Muscle of arm (tissue), 1 donor: ENCODE measurements at regions not wholly inside any gene's neighbourhood (a gene's known extent, or its start where the extent isn't known, plus 50 kb on each side); places are given as distances from the start of the nearest gene placed in this dataset.

Experiments
- DNase-seq: peaks from one replicate; pipeline ENCODE4 v3.0.0-alpha.2; 2013

DNA sequence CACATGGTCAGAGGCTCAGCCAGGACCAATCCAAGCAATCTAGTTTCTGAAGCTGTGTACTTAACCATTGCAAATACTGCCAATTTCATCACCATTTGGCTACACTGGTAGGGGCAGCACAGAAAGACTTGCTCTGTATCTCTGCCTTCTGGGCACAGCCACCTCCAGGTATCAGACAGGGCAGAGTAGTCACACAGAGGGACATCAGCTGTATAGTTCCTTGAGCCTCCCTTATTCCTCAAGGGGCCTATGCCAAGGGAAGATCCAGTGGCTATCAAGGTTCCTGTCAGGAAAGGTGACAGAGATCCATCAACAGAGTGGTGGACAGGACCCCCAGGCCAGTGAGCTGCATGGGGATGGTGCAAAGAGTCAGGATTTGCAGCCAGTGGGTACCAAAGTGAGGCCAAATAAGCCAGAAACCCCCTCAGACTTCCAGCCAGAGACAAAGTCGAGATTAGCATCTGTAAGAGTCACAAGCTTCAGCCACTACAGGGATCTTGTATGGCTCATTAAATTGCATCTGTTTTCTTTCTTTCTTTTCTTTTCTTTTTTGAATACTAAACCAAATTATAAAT lies 381.6 kb upstream of the CPEB2 start:
- DNase-seq, result no peak

DNA sequence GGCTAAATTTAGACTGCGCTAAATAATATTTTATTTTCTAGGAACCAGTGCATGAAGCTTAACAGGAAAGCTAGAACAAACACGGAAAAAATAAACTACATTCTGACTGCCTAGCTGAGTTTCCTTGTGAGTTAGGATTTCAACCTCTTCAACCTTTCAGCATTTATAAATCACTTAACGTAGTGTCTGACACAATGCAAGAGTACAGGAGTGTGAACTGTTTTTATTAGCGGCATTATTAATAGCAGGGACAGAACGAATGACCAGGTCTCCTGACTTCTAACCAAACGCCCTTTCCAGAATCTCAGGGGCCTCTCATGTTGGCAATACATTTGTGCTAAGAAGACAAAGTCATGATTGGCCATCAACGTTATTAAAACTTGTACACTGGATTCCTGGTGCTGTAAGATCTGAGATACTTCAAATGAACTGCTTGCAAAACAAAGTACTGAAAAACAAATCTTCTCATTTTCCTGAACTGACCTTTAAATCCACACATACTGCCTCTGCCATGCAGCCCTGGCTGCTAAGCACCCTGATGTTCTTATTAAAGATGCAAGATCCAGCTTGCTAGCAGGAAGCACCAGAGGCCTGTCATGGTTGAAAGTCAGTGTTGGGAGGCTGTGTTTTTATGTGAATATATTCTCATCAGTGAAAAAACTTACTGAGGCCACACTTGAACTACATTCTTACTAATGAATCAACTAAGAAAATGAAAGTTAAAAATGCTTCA lies 380.4 kb upstream of the CPEB2 start:
- no peak for DNase-seq

DNA sequence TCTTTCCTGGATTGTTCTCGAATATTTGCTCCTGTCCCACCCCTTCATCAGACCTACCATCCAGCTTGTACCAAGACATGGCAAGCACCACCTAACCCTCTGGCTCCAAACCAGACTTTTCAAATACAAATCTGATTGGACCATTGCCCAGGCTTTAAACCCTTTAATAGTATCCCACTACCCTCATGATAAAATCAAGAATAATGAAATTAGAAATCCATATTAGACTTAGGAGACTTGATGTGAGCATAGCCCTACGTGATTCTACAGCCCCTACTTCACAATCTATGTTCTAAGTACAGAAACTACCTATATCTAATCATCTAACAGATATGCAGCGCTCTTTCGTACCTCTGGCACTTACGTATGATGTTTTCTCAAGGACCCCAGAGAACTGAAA lies 375.2 kb upstream of the CPEB2 start:
- DNase-seq, result no peak

DNA sequence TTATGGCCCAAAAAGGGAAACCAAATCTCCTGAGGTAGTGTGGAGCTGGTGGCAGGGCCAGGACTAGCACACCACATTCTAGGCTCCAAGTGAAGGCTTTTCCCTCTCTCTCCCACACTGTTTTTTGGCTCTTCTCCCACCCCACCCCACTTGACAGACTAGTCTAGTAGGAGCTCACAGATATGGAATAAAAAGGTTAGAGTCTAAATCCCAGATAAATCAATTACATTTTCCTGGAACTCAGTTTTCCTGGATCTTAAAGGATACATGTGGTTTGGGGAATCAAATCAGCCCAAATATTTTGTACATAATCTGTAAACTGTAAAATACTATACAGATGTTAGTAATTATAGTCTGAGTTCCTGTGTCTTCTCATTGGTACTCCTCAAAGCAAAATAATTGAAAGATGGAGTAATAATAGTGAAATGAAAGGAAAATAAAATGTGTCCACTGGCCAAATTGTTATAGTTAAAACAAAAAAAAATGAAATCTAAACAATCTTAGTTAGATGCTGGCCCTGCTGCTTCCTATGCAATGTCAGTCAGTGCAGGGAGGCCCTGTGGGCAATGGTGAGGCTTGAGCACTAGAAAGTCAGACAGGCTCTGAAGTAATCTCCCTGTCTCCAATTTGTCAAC lies 370.4 kb upstream of the CPEB2 start:
- peak; percentile 34 for DNase-seq

DNA sequence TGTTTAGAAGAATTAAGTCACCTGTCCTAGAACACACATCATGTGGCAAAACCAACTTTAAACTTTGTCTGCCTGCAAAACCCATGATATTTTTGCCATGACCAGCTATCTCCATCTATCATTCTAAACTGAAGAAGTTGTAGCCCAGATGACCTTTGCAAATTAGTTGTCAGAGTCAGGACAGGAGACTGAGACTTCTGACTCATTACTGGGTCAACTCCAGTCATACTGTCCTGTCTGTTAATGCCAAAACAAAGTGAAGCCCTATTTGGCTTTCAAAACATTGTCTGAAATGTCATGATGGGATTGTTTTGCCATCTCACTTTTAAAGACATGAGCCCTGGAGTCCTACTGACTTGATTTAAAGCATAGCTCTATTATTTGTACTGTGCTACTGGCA lies 365.7 kb upstream of the CPEB2 start:
- DNase-seq, result no peak

DNA sequence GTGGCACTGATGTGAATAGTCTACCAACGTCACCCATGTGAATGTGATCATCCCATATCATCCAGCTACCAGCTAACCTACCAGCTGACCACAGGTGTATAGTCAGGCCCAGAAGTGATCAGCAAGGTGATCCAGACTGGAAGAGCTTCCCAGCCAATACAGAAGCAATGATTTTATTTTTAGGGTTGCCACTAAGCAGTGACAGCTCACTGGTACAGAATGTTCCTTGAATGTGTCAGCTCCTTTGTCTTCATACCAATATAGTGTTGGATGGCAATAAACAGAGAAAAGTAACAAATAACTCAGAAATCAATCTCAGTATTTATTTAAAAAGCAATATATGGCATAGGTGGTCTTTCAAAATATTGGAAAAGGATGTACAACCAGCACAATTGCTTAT lies 361.8 kb upstream of the CPEB2 start:
- DNase-seq, result no peak

DNA sequence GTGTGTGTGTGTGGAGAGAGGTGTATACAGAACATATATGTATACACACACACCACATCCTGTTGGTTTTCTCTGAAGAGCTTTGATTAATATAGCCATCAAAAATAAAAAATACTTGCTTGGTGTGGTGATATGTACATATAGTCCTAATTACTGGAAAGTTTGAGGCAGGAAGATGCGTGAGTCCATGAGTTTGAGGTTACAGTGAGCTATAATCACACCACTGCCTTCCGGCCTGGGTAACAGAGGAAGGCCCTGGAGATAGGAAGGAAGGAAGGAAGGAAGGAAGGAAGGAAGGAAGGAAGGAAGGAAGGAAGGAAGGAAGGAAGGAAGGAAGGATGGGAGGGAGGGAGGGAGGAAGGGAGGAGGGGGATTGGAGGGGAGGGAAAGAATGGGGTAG lies 360.4 kb upstream of the CPEB2 start:
- no peak for DNase-seq

DNA sequence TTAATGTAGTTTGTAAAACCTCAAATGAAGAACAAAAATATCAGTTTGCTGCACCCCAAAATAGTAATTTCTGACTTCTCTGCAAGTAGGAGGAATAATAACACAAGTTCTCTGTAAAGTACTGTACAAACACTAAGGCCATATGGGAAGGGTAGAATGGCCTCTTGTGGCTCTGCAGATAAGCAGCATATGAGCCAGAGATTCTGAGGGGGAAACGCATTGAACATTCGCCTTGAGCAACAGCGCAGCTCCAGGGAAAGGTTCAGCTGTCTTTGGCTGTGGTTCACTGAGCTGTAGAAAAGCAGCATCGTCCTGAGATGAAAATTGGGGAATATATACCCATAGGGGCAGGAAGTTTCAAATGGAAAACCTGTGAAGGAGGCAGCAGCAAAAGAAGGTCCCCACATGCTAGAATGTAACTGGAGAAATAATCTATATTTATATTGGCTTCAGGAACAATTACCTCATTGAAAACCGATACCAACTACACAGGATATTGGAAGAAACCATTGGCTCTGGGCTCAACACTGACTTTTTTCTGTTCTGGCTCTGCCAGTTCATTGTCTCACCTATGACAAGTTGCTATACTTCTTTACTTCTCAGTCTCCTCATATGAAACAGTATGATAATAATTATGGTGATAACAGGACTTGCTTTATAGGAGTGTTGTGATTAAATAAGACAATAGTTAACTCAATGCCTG lies 357.6 kb upstream of the CPEB2 start:
- no peak for DNase-seq

DNA sequence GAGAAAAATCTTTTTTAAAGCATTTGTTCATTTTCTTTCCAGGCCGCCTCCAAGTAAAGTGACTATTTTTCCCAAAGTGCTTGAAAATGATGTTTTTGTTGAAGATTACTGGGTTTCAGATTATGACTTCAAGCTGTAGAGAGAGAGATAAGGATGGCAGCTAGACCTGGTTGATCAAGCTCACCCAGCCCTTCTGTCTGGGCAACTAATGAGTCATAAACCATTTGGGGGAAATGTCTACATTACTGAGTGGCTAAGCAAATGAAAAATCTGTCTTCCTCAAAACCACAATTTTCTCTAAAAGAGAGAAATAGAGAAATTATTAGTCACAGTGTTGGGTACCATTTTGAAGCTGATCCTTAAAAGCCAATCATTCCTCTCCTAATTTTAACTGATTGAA lies 355.4 kb upstream of the CPEB2 start:
- no peak for DNase-seq

DNA sequence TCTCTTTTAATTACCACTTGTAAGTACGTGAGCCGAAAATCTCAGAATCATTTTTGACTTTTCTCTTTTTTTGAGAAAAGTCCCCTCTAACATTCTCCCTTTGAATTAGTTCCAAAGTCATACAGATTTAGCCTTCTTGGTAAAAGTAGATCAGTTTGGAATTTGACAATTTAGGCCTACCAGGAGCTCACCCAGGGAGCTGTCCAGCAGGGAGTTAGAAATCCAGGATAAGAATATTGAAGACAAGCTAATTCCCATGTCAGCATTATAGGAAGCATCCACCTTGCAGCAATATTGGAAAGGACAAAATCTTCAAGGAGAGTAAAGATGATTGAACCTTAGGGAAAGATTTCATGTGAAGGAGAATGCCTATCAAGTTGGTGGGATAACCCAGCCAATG lies 352.2 kb upstream of the CPEB2 start:
- no peak for DNase-seq

DNA sequence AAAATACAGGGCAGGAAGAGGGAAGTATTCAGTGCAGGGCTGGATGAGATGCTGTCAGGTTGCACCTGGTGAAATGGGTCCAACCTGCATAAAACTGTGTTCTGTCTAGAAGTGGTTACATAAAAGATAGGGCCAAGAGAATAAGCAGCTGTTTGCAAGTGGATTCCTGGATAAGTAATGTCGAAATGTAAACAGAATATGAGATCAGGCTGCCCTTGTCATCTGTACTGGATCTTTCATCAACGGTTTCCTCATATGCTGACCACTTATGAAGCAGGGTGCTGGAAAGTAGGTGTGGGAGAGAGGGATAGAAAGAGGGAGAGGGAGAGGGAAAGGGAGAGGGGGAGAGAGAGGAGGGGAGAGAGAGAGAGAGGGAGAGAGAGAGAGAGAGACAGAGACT lies 349.8 kb upstream of the CPEB2 start:
- DNase-seq, result no peak

DNA sequence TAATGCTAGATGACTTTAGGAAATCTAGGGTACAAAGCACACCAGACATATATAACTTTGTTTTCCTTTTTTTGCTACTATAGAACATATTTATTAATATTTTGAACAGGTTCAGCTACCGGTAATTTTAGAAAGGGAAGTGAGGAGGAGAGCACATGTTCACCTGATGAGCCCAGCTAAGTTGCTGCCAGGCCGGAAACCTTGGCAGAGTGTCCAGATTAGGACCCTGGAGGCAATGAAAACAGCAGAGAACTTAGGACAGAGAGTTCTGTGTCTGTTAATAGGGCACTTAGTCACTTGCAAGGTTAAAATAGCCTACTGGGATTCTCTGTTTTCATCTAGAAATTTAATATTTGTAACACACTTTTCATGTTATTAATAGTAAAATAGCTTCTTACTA lies 348.9 kb upstream of the CPEB2 start:
- DNase-seq, result no peak

DNA sequence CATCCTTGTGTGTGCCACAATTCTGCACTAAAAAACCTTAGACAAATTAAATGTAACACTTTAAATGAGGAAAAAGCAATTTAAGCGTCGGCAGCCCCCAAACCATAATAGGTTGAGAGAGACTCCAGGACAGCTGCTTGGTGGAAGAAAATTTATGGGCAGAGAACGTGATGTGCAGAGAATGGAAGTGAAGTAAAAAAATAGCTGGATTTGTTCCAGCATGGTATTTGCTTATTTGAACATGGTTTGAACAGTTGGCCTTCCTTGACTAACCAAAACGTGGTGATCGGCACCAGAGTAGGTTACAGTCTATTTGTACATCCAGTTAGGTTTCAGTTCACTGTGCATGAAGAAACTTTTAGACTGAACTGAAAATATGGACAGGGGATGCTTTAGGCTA lies 343.0 kb upstream of the CPEB2 start:
- DNase-seq, result no peak

DNA sequence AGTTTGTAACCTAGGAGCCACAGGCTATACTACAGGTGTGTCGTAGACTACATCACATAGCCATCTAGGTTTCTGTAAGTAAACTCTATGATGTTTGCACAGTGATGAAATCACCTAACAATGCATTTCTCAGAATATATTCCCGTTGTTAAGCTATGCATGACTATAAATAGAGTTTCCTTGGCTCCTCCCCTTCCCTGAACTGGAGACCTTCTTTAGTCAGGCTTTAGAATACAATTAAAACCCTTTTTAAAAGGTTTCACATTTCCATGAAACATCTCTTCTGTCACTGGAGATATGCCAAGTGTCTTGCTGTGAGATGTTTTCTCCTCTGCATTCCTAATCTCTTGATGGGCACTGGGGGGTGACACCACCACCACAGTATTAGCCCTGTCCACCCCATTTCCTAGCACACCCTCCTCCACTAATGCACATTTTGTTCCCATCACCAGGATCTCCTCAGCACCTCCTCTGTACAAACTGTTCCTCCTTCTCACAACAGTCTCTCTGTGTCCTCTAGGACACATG lies 334.6 kb upstream of the CPEB2 start:
- no peak for DNase-seq

DNA sequence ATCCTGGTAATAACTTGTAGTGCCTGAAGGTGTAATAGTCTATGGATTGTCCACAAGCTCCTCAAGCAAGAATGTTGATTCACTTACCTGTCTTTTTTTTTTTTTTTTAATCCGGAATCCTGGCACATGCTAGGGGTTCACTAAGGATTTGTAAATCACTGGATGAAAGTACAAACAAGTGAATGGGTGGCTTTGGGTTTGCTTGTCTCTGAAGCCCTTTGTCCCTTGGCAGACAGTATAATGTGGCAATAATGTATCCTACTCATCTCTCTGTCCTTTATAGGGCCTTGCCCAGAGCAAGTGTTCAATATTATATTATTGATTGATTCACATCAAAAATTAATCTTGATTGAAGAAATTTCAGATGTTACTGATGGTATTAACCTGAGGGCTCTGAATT lies 334.0 kb upstream of the CPEB2 start:
- DNase-seq, result no peak

DNA sequence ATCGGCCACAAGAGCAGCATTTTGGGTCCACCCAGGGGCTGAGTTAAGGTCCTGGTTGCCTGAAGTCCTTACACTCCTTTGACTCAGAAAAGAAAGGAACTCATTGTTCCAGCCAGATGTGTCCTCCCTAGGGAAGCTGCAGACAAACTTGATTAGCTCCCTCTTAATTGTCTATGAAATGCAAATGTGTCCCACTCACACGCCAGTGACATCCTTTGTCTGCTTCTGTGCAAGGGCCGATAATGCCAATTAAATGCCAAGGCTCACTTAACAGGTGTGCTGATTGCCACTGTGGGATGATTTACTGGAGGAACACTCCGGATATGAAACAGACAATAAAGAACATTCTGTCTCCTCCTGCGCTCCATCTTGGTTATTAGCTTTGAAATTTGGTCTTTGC lies 332.9 kb upstream of the CPEB2 start:
- DNase-seq, result no peak

DNA sequence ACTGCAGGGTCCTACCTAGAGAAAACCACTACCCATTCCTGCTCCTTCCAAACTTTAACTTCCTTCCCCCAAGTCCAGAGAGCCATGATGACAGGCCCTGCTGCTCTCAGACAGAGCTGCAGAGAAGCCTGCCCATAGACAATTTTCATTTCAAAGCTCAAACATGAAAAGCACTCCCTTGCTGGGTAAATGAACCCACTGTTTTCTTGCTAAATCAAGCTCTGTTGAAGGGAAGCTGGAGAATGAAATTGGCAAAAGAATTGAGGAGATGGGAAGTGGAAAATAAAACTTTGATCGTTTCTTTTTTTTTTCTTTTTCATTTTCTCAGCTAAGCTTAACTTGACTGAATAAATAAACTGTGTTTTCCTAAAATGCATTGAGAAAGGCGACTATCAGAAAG lies 331.1 kb upstream of the CPEB2 start:
- no peak for DNase-seq

DNA sequence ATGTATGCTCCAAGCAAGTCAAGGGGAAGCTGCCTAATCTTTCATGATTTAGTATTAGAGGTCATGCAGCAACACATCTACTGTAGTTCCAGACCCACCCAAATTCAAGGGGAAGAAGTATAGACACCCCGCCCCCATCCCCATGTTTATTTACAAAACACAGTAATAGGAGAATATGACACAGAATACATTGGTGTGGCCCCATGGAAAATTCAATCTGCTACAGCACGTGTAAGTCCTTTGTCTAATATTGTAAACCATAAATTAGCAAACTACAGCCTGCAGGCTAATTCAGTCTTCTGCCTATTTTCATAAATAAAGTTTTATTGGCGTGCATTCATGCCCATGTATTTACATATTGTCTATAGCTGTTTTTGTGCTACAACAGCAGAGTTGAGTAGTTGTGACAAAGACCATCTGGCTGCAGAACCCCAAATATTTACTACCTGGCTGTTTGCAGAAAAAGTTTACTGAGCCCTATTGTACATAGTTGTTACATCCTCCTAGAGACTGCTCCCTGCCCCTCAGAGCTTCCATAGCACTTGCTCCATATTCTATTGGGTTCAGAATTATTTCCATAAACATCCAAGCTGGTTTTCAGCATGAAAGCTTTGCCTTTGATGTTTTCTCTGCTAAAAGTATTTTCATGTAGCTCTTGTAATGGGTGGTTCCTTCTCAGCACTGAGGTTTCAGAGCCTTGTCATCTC lies 326.8 kb upstream of the CPEB2 start:
- no peak for DNase-seq

DNA sequence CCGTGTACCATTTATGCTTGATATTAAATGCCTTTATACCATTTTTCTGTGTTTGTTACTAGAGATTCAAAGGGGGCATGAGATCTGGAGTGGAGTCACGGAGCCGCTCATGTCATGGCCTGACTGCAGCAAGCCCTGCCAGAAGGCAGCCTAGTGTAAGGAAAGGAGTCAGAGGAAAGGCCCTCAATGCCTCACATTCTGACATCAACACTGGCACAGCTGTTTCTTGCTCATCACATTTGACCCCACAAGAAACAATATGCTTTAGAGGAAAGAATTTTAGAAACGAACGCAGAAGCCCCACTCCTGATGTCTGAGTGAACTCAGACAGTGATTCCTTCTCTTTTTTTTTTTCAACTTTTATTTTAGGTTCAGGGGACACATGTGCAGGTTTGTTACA lies 322.4 kb upstream of the CPEB2 start:
- DNase-seq, result no peak

DNA sequence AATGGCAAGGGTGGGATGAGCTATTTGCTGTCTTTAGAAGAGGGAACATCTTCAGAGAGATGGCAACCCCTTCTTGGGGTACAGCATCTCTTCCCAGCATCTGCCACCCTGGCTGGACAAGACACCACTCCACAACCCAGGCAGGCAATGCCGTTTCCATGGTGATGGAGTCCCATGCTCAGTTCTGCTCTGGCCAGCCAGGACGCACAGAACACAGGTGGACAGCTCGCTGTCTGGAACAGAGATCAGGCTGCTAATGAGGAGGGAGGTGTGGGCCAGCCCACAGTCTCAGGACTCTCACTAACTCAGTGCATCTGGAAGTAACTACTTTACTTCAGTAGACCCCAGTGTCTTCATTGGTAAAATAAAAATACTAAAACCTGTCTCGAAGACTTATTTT lies 321.0 kb upstream of the CPEB2 start:
- no peak for DNase-seq

DNA sequence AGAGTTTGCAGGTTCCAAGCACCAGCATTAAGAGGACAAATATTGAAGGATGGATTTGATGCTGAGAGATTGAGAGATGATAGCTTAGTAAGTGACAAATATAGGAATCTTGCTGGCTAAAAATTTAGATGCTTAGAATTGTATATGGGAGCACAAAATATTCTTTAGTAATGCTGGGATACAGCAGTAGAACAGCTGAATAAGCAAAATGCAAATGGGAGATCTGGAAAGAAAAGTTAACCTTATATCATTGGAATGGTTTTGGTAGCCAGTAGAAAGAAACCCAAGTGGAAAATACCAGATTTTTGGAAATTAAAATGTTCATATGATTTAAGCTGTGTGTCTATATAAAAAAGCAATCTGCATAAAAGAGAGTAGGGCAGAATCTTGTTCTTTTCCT lies 308.6 kb upstream of the CPEB2 start:
- no peak for DNase-seq
